NCI-H128 (cell line): ENCODE measurements at regions not wholly inside any gene's neighbourhood (a gene's known extent, or its start where the extent isn't known, plus 50 kb on each side); places are given as distances from the start of the nearest gene placed in this dataset.

ENCODE experiments used
- DNase-seq: peaks from one replicate; lab custom pipeline; 2025; ENCODE audit not compliant: unreplicated experiment; lab: John Stamatoyannopoulos, UW

- DNase-seq: no peak
Observed at GRCh38 chr2:162972383-162972782, 133.8 kb upstream of the KCNH7 start.

- DNase-seq: no peak
Observed at GRCh38 chr2:162968306-162968705, 129.7 kb upstream of the KCNH7 start.

DNA sequence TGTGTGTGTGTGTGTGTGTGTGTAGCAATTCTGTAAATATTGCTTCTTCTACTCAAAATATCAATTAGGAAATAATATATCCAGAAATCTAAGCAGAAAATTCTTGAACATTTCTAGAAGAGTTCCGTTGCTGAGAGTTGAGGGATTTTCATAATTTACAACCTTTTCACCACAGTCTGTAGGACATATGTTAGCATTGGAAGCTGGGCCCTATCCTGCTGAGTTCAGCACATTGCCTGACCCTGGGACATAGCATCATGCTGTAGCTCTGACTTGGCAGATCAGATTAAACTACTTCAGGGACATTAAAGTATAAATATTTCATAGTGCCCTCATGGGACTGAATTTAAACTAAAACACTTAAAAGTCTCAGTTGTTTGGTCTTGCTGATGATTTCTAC, 129.2 kb upstream of the KCNH7 start:
- no peak for DNase-seq

DNA sequence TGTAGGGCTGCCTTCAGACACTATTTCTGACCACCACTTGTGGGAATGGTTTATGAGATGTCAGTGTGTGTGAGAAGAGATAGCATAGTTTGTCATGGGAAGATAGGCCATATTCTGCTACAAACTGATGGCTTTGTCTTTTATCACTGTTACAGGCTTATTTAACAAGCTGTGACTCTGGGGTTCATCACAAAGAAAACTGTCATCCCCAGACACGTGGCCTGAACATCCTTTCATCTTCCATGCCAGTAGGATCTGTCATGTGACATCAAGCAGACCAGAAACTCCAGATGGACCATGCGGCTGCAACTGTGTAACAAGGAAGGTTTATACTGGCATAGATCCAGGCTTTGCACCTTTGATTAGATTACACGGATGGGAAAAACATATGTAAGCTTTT, 128.6 kb upstream of the KCNH7 start:
- DNase-seq: no peak

GRCh38 chr2:162965191-162965590, 126.6 kb upstream of the KCNH7 start:
- DNase-seq: no peak

GRCh38 chr2:162964513-162964912, 125.9 kb upstream of the KCNH7 start:
- no peak for DNase-seq

- DNase-seq: no peak
Observed at GRCh38 chr2:162963156-162963555, 124.6 kb upstream of the KCNH7 start.

GRCh38 chr2:162945785-162946184, 107.2 kb upstream of the KCNH7 start:
- DNase-seq: no peak

DNA sequence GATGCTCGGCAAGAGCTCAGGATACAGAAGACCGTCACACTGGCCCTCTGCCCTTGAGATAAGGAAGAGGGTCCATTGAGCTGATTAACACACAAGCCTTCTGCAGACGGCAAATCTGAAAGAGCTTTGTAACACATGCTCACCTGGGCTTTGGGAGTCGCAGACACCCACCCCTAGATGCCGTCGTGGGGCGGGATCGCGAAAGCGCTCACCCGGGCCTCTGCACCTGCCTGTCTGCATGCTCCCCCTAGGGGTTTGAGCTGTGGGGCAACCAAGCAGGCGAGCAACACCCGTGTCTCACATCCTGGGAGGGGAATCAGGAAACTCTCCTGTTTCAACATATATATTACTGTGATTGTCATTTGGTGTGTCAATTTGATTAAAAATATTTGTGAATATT, 99.8 kb upstream of the KCNH7 start:
- no peak for DNase-seq

GRCh38 chr2:162934191-162934590, 95.6 kb upstream of the KCNH7 start:
- no peak for DNase-seq

GRCh38 chr2:162932416-162932815, 93.8 kb upstream of the KCNH7 start:
- no peak for DNase-seq

DNA sequence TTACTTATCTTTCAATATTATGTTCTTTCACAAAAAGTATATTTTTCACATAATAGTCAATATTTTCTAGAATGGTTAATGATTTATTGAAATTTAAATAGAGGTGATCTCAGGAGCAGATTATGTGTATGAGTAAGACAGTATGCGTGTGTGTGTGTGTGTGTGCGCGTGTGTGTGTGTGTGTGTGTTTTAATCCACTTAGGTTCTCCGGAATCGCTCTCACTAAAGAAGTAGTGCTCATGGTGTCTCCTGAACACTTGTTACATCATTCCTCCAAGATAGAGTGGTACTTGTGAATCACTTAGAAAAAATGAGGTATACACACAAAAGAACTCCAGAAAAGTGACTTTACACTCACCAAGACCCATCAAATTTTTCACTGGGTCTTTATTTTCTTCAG, 91.0 kb upstream of the KCNH7 start:
- no peak for DNase-seq

DNA sequence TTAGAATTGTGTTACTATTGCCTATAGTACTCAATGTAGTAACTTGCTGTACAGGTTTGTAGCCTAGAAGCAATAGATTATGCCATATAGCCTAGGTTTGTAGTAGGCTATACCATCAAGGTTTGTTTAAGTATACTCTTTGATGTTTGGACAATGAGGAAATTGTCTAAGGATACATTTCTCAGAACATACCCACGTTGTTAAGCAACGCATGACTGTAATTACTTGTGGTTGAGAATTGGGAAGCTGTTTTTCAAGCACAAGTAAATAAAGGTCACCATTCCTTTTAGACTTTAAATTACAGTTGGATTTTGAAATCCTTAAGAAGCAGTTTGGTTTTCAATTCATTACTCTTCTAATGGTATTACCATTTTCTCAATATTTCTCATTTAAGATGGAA, 89.8 kb upstream of the KCNH7 start:
- DNase-seq: no peak

- no peak for DNase-seq
Observed at GRCh38 chr2:162926907-162927306, 88.3 kb upstream of the KCNH7 start.

DNA sequence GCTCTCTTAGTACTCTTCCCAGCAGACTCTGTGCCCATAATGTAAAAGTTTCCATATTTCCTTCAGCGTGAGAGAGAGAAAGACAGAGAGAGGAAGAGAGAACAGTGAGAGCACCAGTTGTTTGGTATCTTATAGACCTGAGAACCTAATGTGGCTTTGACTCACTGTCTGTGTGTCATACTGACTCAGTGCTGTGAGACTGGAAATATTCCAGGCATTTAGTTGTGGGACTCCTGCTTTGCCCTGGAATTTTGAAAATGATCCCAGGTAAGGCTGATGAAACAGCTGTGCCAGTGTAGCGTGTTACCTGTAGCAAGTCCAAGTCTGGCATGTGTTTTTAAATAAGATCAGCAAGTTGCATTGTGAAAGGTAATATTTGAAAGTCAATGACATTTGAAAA, 87.9 kb upstream of the KCNH7 start:
- DNase-seq: no peak

DNA sequence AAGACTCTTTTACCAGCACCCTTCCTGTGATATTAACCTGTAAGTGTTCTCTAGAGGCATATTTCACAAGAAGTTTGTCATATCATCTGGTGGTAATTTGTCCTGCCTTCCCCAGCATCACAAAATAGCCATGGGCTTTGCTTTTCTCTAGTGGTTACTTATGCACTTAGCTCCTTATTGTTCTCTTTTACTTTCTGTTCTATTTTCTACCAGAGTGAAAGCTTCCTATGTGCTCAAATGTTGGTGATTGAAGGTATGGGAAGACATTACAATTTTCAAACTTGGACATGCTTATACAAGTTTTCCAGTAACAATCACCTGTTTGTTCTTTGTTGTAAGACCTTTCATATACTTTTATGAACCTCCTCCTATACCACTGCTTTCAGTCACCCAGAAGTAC, 87.0 kb upstream of the KCNH7 start:
- no peak for DNase-seq

DNA sequence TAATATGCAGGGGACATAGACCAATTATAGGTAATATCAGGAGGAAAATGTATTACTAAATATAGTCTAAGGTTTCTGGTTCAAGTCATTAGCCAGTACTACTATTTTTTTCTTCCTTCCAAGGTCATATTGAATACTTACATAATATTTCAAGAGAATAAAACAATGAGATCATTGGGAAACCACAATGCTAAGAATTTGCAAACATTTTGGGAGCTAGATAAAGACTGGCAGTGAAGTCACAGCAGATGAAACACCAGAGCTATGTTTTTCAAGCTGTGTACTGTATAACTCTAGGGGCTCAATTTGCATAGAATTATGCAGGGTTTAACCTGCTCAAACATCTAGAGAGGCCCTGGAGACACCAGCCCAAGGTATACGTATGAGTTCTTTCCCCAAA, 80.5 kb upstream of the KCNH7 start:
- DNase-seq: no peak

DNA sequence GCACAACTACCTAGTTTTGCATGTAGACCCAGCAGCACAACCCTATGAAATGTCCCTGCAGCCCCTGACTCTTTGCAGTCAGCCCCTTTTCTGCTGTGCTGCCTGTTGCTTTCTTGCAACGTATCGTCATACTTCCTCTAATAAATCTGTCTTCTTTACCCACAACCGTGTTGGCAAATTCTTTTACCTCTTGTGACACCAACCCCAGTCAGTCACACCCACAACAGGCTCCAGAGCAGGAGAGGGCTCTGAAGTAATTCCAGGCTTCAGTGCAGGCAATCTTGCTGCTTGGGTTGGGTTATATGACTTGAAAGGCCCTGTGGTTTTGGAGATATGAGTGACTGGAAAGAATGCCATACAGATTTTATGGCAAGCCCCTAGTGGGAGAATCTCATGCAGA, 79.1 kb upstream of the KCNH7 start:
- DNase-seq: no peak

GRCh38 chr2:162916286-162916801, 77.8 kb upstream of the KCNH7 start:
- DNase-seq: no peak

GRCh38 chr2:162915858-162916257, 77.3 kb upstream of the KCNH7 start:
- DNase-seq: no peak

- no peak for DNase-seq
Observed at GRCh38 chr2:162914161-162914560, 75.6 kb upstream of the KCNH7 start.

- no peak for DNase-seq
Observed at GRCh38 chr2:162912787-162913186, 74.2 kb upstream of the KCNH7 start.

- DNase-seq: no peak
Observed at GRCh38 chr2:162908567-162908966, 70.0 kb upstream of the KCNH7 start.
